RWPE2 (cell line): ENCODE measurements at regions not wholly inside any gene's neighbourhood (a gene's known extent, or its start where the extent isn't known, plus 50 kb on each side); places are given as distances from the start of the nearest gene placed in this dataset.

ENCODE experiments used
- ATAC-seq: fragments of 200-7000 bp; cut with Tn5 transposase; 3 replicates; pipeline ENCODE4 v1.9.1; 2021; ENCODE audit warnings: low read depth
- DNase-seq: peaks from one replicate; pipeline ENCODE4 v3.0.0-alpha.2; 2020; ENCODE audit warnings: low spot score
- H3K27ac ChIP-seq: fragments of 450-650 bp; 2 replicates; pipeline ENCODE4 v1.5.1; 2017; ENCODE audit warnings: mild to moderate bottlenecking; ENCODE audit not compliant: poor library complexity, severe bottlenecking
- H3K27me3 ChIP-seq: fragments of 250-450 bp; sonication (Bioruptor Pico); 2 replicates; pipeline ENCODE4 v1.5.1; 2021; ENCODE audit warnings: mild to moderate bottlenecking, moderate library complexity; ENCODE audit not compliant: insufficient read depth, poor library complexity, severe bottlenecking
- H3K36me3 ChIP-seq: fragments of 250-450 bp; sonication (Bioruptor Pico); 2 replicates; pipeline ENCODE4 v1.5.1; 2020; ENCODE audit warnings: low read depth, mild to moderate bottlenecking, moderate library complexity
- H3K4me1 ChIP-seq: fragments of 250-450 bp; sonication (Bioruptor Pico); 2 replicates; pipeline ENCODE4 v1.5.1; 2021; ENCODE audit warnings: mild to moderate bottlenecking, moderate library complexity; ENCODE audit not compliant: insufficient read depth, poor library complexity, severe bottlenecking
- H3K4me3 ChIP-seq: fragments of 250-450 bp; sonication (Bioruptor Pico); 2 replicates; pipeline ENCODE4 v1.5.1; 2021; ENCODE audit warnings: mild to moderate bottlenecking, moderate library complexity; ENCODE audit not compliant: severe bottlenecking
- H3K9me3 ChIP-seq: fragments of 250-450 bp; sonication (Bioruptor Pico); 2 replicates; pipeline ENCODE4 v1.5.1; 2021; ENCODE audit warnings: mild to moderate bottlenecking, moderate library complexity; ENCODE audit not compliant: severe bottlenecking
- CTCF ChIP-seq: fragments of 450-650 bp; IDR thresholded peaks from one replicate; pipeline ENCODE4 v1.5.1; 2017; ENCODE audit warnings: mild to moderate bottlenecking, moderate library complexity; ENCODE audit not compliant: poor library complexity, severe bottlenecking

- Histone ChIP-seq H3K36me3 (no peaks in the 10 kb centered on the region), H3K4me1 (no peaks in the 10 kb centered on the region), H3K9me3 (no peaks in the 10 kb centered on the region), H3K4me3 (no peak overlapping the region), H3K27ac (no peak overlapping the region), H3K27me3 (no peaks in the 10 kb centered on the region)
- TF ChIP-seq CTCF, result no peak
- no peak for DNase-seq
- no peak for ATAC-seq
Measured at GRCh38 chr2:18503376-18504228, 56.9 kb downstream of the RDH14 start.

- ATAC-seq (no peak), DNase-seq (no peak)
- no peaks in the 10 kb centered on the region for H3K36me3 ChIP-seq
- H3K9me3 ChIP-seq, result no peaks in the 10 kb centered on the region
- H3K27me3 ChIP-seq, result no peaks in the 10 kb centered on the region
- no peak for TF ChIP-seq CTCF
- H3K4me1 ChIP-seq, result no peaks in the 10 kb centered on the region
- no peak overlapping the region for H3K27ac ChIP-seq
- no peak overlapping the region for H3K4me3 ChIP-seq
Measured at GRCh38 chr2:18502142-18502541, 58.3 kb downstream of the RDH14 start.

GRCh38 chr2:18501729-18502128 lies 58.7 kb downstream of the RDH14 start:
- Histone ChIP-seq H3K27ac (no peak overlapping the region), H3K36me3 (no peaks in the 10 kb centered on the region), H3K4me1 (no peaks in the 10 kb centered on the region), H3K4me3 (no peak overlapping the region), H3K9me3 (no peaks in the 10 kb centered on the region), H3K27me3 (no peaks in the 10 kb centered on the region)
- no peak for DNase-seq
- no peak for ATAC-seq
- TF ChIP-seq CTCF, result no peak

GRCh38 chr2:18501156-18501555 lies 59.3 kb downstream of the RDH14 start:
- H3K4me3 ChIP-seq, result no peak overlapping the region
- DNase-seq (no peak), ATAC-seq (no peak)
- TF ChIP-seq CTCF, result no peak
- H3K36me3 ChIP-seq, result no peaks in the 10 kb centered on the region
- H3K9me3 ChIP-seq, result no peaks in the 10 kb centered on the region
- no peak overlapping the region for H3K27ac ChIP-seq
- no peaks in the 10 kb centered on the region for H3K4me1 ChIP-seq
- no peaks in the 10 kb centered on the region for H3K27me3 ChIP-seq

- H3K27ac ChIP-seq, result no peak overlapping the region
Measured at GRCh38 chr2:18500333-18500732, 60.1 kb downstream of the RDH14 start.

More at GRCh38 chr2:18500333-18500732, 60.1 kb downstream of the RDH14 start:
- Histone ChIP-seq H3K9me3 (no peaks in the 10 kb centered on the region), H3K4me3 (no peak overlapping the region), H3K27me3 (no peaks in the 10 kb centered on the region), H3K36me3 (no peaks in the 10 kb centered on the region), H3K4me1 (no peaks in the 10 kb centered on the region)
- ATAC-seq (peak; percentile 36; the same call in 1 of the 3 replicates), DNase-seq (no peak)
- TF ChIP-seq CTCF, result no peak
